Neural progenitor cell (in vitro differentiated cells): ENCODE measurements at regions not wholly inside any gene's neighbourhood (a gene's known extent, or its start where the extent isn't known, plus 50 kb on each side); places are given as distances from the start of the nearest gene placed in this dataset.

Experiments used
- CTCF ChIP-seq: fragments of 200-600 bp; sonication (generic); IDR thresholded peaks from 2 replicates; pipeline ENCODE4 v1.5.1; 2017; ENCODE audit warnings: antibody characterized with exemption, mild to moderate bottlenecking
- EZH2phosphoT487 ChIP-seq: fragments of 200-600 bp; sonication (generic); IDR thresholded peaks from 2 replicates; pipeline ENCODE4 v1.6.1; 2017; ENCODE audit warnings: antibody characterized with exemption

DNA sequence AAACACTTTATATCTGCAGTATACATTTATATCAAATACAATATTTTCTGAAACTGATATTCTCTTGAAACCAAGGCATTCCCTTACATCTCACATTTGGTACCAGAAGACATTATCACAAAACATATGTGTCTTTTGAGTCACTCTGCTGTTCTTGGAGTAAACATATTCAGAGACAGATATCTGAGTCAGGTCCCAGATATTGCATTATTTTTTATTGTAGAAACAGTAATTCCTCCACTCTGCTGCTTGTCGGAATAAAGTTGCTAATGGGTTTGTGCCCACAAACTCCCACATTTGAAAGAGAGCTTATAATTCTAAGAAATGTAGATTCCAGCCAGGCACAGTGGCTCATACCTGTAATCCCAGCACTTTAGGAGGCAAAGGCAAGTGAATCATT, 261.1 kb upstream of the DAPK1 start:
- TF ChIP-seq EZH2phosphoT487, result no peak
- no peak for TF ChIP-seq CTCF
